HepG2 (cell line): ENCODE measurements at regions not wholly inside any gene's neighbourhood (a gene's known extent, or its start where the extent isn't known, plus 50 kb on each side); places are given as distances from the start of the nearest gene placed in this dataset.

Experiments used
- AGO1 ChIP-seq: fragments of 200-400 bp; formaldehyde crosslinking; IDR thresholded peaks from 2 replicates; pipeline ENCODE4 v1.6.1; 2017; ENCODE audit warnings: mild to moderate bottlenecking, low read depth, low read length, moderate library complexity; ENCODE audit not compliant: poor library complexity, severe bottlenecking
- CBX1 ChIP-seq: IDR thresholded peaks from one replicate; pipeline ENCODE4 v1.6.1; 2016; ENCODE audit warnings: antibody characterized with exemption, low read depth
- HNF1B ChIP-seq: sonication (generic); formaldehyde crosslinking; IDR thresholded peaks from 2 replicates; pipeline ENCODE4 v1.5.1; 2020; ENCODE audit warnings: mild to moderate bottlenecking, moderate library complexity, missing genetic modification reagents
- NFAT5 ChIP-seq: sonication (generic); formaldehyde crosslinking; IDR thresholded peaks from 2 replicates; pipeline ENCODE4 v1.4.0; 2020; ENCODE audit warnings: missing genetic modification reagents
- PCBP2 ChIP-seq: fragments of 200-400 bp; formaldehyde crosslinking; optimal IDR thresholded peaks from 2 replicates; pipeline ENCODE3; 2018; ENCODE audit warnings: low read length, low read depth; ENCODE audit not compliant: poor library complexity, severe bottlenecking
- RBM22 ChIP-seq: fragments of 200-400 bp; formaldehyde crosslinking; optimal IDR thresholded peaks from 2 replicates; pipeline ENCODE3; 2017; ENCODE audit warnings: mild to moderate bottlenecking, low read length, moderate library complexity
- RELA ChIP-seq: sonication (generic); formaldehyde crosslinking; IDR thresholded peaks from 2 replicates; pipeline ENCODE4 v1.4.0; 2020; ENCODE audit warnings: missing genetic modification reagents
- SRSF9 ChIP-seq: fragments of 200-400 bp; formaldehyde crosslinking; IDR thresholded peaks from 2 replicates; pipeline ENCODE4 v1.6.1; 2018; ENCODE audit warnings: borderline replicate concordance, mild to moderate bottlenecking, low read depth, low read length; ENCODE audit not compliant: insufficient read depth, poor library complexity, severe bottlenecking
- YEATS4 ChIP-seq: sonication (generic); formaldehyde crosslinking; IDR thresholded peaks from 2 replicates; pipeline ENCODE4 v1.4.0; 2020; ENCODE audit warnings: missing genetic modification reagents, borderline replicate concordance
- ZFX ChIP-seq: sonication (generic); formaldehyde crosslinking; IDR thresholded peaks from 2 replicates; pipeline ENCODE4 v1.4.0; 2020; ENCODE audit warnings: mild to moderate bottlenecking, low read depth, missing genetic modification reagents, moderate library complexity
- ZNF275 ChIP-seq: sonication (generic); formaldehyde crosslinking; IDR thresholded peaks from 2 replicates; pipeline ENCODE4 v1.8.0; 2022; ENCODE audit warnings: missing genetic modification reagents, mild to moderate bottlenecking, inconsistent platforms, borderline replicate concordance
- ZNF407 ChIP-seq: sonication (generic); formaldehyde crosslinking; IDR thresholded peaks from one replicate; pipeline ENCODE4 v1.5.1; 2020; ENCODE audit warnings: mild to moderate bottlenecking, missing genetic modification reagents; ENCODE audit errors: not compliant biosample characterization
- ZNF790 ChIP-seq: sonication (generic); formaldehyde crosslinking; IDR thresholded peaks from 2 replicates; pipeline ENCODE4 v1.8.0; 2022; ENCODE audit warnings: missing genetic modification reagents, mild to moderate bottlenecking, borderline replicate concordance

- TF ChIP-seq ZNF407 (CRISPR knock-in tag) (no peak), YEATS4 (0 out of 2 replicates have a peak, but pooled peaks have one; percentile 31), PCBP2 (no peak), CBX1 (no peak), RBM22 (no peak), RELA (CRISPR knock-in tag) (no peak), ZNF790 (CRISPR knock-in tag) (no peak), AGO1 (no peak), SRSF9 (no peak), HNF1B (CRISPR knock-in tag) (peak; percentile 52; the same call in 1 of the 2 replicates), NFAT5 (no peak), ZFX (no peak), ZNF275 (CRISPR knock-in tag) (no peak)
Measured at GRCh38 chr7:12941512-12941911, 254.1 kb downstream of the ARL4A start (continued).
